H1 (cell line): ENCODE measurements at regions not wholly inside any gene's neighbourhood (a gene's known extent, or its start where the extent isn't known, plus 50 kb on each side); places are given as distances from the start of the nearest gene placed in this dataset.

Experiments used
- CBX8 ChIP-seq: fragments of 300-800, 300-1000 bp; sonication (generic); IDR thresholded peaks from 2 replicates; pipeline ENCODE4 v1.7.1; 2016; ENCODE audit warnings: low read depth, low read length, borderline replicate concordance
- EZH2 ChIP-seq: fragments of 200-600 bp; sonication (generic); IDR thresholded peaks from 2 replicates; pipeline ENCODE4 v1.7.1; 2012; ENCODE audit warnings: low read depth, mild to moderate bottlenecking, moderate library complexity, low read length, inconsistent platforms; ENCODE audit not compliant: severe bottlenecking
- POLR2AphosphoS5 ChIP-seq: IDR thresholded peaks from 2 replicates; pipeline ENCODE4 v1.6.1; 2011; ENCODE audit warnings: low read depth, low read length
- SP2 ChIP-seq: IDR thresholded peaks from 2 replicates; pipeline ENCODE4 v1.6.1; 2012; ENCODE audit warnings: mild to moderate bottlenecking, low read length, inconsistent platforms
- SUZ12 ChIP-seq: fragments of 200-600 bp; sonication (generic); IDR thresholded peaks from 2 replicates; pipeline ENCODE4 v1.6.1; 2012; ENCODE audit warnings: mild to moderate bottlenecking, inconsistent platforms, low read length, moderate library complexity, mixed read lengths

DNA sequence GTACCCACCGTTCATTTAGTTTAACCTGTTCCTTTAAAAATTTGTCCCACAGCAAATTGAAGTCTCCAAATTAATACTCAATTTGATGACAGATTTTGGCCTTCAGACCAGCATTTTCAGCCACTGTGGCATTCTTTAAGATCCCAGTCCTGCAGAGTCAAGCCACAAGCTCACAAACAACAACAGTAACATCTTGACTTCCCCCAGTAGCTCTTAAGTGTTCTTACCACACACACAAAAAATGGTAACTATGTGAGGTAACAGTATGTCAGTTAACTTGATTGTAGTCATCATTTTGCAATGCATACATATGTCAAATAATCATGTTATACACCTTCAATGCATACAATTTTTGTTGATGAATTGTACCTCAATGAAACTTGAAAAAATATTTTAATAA is 247.9 kb downstream of the LURAP1L start:
- no peak for TF ChIP-seq SP2
- TF ChIP-seq EZH2, result no peak
- no peak for TF ChIP-seq CBX8
- no peak for TF ChIP-seq SUZ12
- no peak for TF ChIP-seq POLR2AphosphoS5
